DOHH2 (cell line): ENCODE measurements at regions not wholly inside any gene's neighbourhood (a gene's known extent, or its start where the extent isn't known, plus 50 kb on each side); places are given as distances from the start of the nearest gene placed in this dataset.

ENCODE experiments used
- H3F3A ChIP-seq: fragments of 200-600 bp; sonication (generic), shearing (Covaris generic); 2 replicates; pipeline ENCODE4 v1.6.0; 2016; ENCODE audit warnings: antibody characterized with exemption, mild to moderate bottlenecking; ENCODE audit not compliant: control insufficient read depth, insufficient read depth
- H3K27ac ChIP-seq: fragments of 200-600 bp; sonication (generic); 2 replicates; pipeline ENCODE4 v1.5.1; 2014; ENCODE audit warnings: low read depth, mild to moderate bottlenecking, low read length, moderate library complexity
- H3K27me3 ChIP-seq: fragments of 200-600 bp; sonication (generic); 2 replicates; pipeline ENCODE4 v1.6.1; 2014; ENCODE audit warnings: mild to moderate bottlenecking, low read length, mixed read lengths; ENCODE audit not compliant: control insufficient read depth
- H3K36me3 ChIP-seq: fragments of 200-600 bp; sonication (generic); 2 replicates; pipeline ENCODE4 v1.6.1; 2014; ENCODE audit warnings: mild to moderate bottlenecking, low read length, moderate library complexity, mixed read lengths; ENCODE audit not compliant: control insufficient read depth
- H3K4me1 ChIP-seq: fragments of 200-600 bp; sonication (generic); 2 replicates; pipeline ENCODE4 v1.6.1; 2014; ENCODE audit warnings: mild to moderate bottlenecking, low read length, mixed read lengths; ENCODE audit not compliant: control insufficient read depth
- H3K4me2 ChIP-seq: fragments of 200-600 bp; sonication (generic); 2 replicates; pipeline ENCODE4 v1.6.0; 2014; ENCODE audit warnings: mild to moderate bottlenecking, low read length, moderate library complexity
- H3K4me3 ChIP-seq: fragments of 200-600 bp; sonication (generic); 2 replicates; pipeline ENCODE4 v1.5.1; 2014; ENCODE audit warnings: mild to moderate bottlenecking, low read length, mixed read lengths
- H3K79me2 ChIP-seq: fragments of 200-600 bp; sonication (generic); 2 replicates; pipeline ENCODE4 v1.6.1; 2014; ENCODE audit warnings: mild to moderate bottlenecking, low read length, mixed read lengths; ENCODE audit not compliant: control insufficient read depth
- H3K9me2 ChIP-seq: fragments of 200-600 bp; sonication (generic); replicated peaks from 2 replicates; pipeline ENCODE4 v1.6.1; 2014; ENCODE audit warnings: mild to moderate bottlenecking, low read length, mixed read lengths; ENCODE audit not compliant: control insufficient read depth
- H3K9me3 ChIP-seq: fragments of 200-600 bp; sonication (generic); 2 replicates; pipeline ENCODE4 v1.6.1; 2014; ENCODE audit warnings: antibody characterized with exemption, low read length, mixed read lengths; ENCODE audit not compliant: control insufficient read depth, insufficient read depth
- H4K20me1 ChIP-seq: fragments of 200-600 bp; sonication (generic); 2 replicates; pipeline ENCODE4 v1.6.0; 2014; ENCODE audit warnings: low read depth, mild to moderate bottlenecking, antibody characterized with exemption, low read length, moderate library complexity; ENCODE audit not compliant: control insufficient read depth, insufficient read depth
- CTCF ChIP-seq: fragments of 200-600 bp; sonication (generic); IDR thresholded peaks from one replicate; pipeline ENCODE4 v1.5.1; 2014; ENCODE audit warnings: antibody characterized with exemption, mild to moderate bottlenecking, low read depth, low read length; ENCODE audit not compliant: poor library complexity, severe bottlenecking
- EZH2phosphoT487 ChIP-seq: fragments of 200-600 bp; sonication (generic); IDR thresholded peaks from 2 replicates; pipeline ENCODE4 v1.6.1; 2017; ENCODE audit warnings: borderline replicate concordance, mild to moderate bottlenecking, antibody characterized with exemption, low read length, moderate library complexity, mixed read lengths

GRCh38 chr2:185299867-185300266 is 438.7 kb upstream of the FSIP2 start:
- Histone ChIP-seq H3K4me1 (no peaks in the 10 kb centered on the region), H3K27ac (no peak overlapping the region), H3K9me3 (no peaks in the 10 kb centered on the region), H3K27me3 (no peaks in the 10 kb centered on the region), H3K36me3 (no peaks in the 10 kb centered on the region), H3K4me2 (no peak overlapping the region), H3F3A (no peaks in the 10 kb centered on the region), H3K9me2 (no peaks in the 10 kb centered on the region), H3K4me3 (no peak overlapping the region), H3K79me2 (no peaks in the 10 kb centered on the region), H4K20me1 (no peaks in the 10 kb centered on the region)
- TF ChIP-seq EZH2phosphoT487 (no peak), CTCF (no peak)

GRCh38 chr2:185306119-185306518 is 432.5 kb upstream of the FSIP2 start:
- no peaks in the 10 kb centered on the region for H3K9me3 ChIP-seq

GRCh38 chr2:185316383-185316782 is 422.2 kb upstream of the FSIP2 start:
- Histone ChIP-seq H3K79me2 (no peaks in the 10 kb centered on the region), H3K27ac (no peak overlapping the region), H3K4me2 (no peak overlapping the region), H3K9me3 (no peaks in the 10 kb centered on the region), H3K4me3 (no peak overlapping the region), H3F3A (no peaks in the 10 kb centered on the region), H3K36me3 (no peaks in the 10 kb centered on the region), H3K27me3 (no peaks in the 10 kb centered on the region), H3K4me1 (no peaks in the 10 kb centered on the region), H3K9me2 (no peaks in the 10 kb centered on the region), H4K20me1 (no peaks in the 10 kb centered on the region)
- TF ChIP-seq CTCF (no peak), EZH2phosphoT487 (no peak)

More at GRCh38 chr2:185306119-185306518, 432.5 kb upstream of the FSIP2 start:
- H3K27me3 ChIP-seq = no peaks in the 10 kb centered on the region
- H4K20me1 ChIP-seq = no peaks in the 10 kb centered on the region
- no peaks in the 10 kb centered on the region for H3K4me1 ChIP-seq
- H3K4me2 ChIP-seq = no peak overlapping the region
- TF ChIP-seq EZH2phosphoT487 (no peak), CTCF (no peak)
- H3F3A ChIP-seq = no peaks in the 10 kb centered on the region
- H3K36me3 ChIP-seq = no peaks in the 10 kb centered on the region
- no peaks in the 10 kb centered on the region for H3K9me2 ChIP-seq
- H3K79me2 ChIP-seq = no peaks in the 10 kb centered on the region
- H3K27ac ChIP-seq = no peak overlapping the region
- H3K4me3 ChIP-seq = no peak overlapping the region
